Common myeloid progenitor, CD34-positive (primary cell): ENCODE measurements at regions not wholly inside any gene's neighbourhood (a gene's known extent, or its start where the extent isn't known, plus 50 kb on each side); places are given as distances from the start of the nearest gene placed in this dataset.

Experiments
- CTCF ChIA-PET: fragments of 350-600 bp; sonication (Branson Sonifier 250); formaldehyde crosslinking; loops from one replicate; lab custom pipeline; 2021; ENCODE audit warnings: antibody characterized with exemption; lab: Charles Lee
- POLR2A ChIA-PET: fragments of 350-600 bp; sonication (Branson Sonifier 250); formaldehyde crosslinking; loops from one replicate; lab custom pipeline; 2021; ENCODE audit warnings: antibody characterized with exemption; lab: Charles Lee
- DNase-seq, 3 donors: peaks; one replicate each; pipeline versions ENCODE4 v3.0.0 to v3.0.0-alpha.2; 2013
- H3K27ac ChIP-seq, 2 experiments: 1 replicate in 1 of 2; 2 replicates in 1 of 2; pipeline ENCODE4 v1.7.0; 2013; ENCODE audit warnings: inconsistent platforms in 2 of 2, low read length in 2 of 2, mild to moderate bottlenecking in 2 of 2, low read depth in 1 of 2, moderate library complexity in 1 of 2; ENCODE audit not compliant: severe bottlenecking in 2 of 2, insufficient read depth in 1 of 2, poor library complexity in 1 of 2
- H3K27me3 ChIP-seq, 5 experiments: replicated peaks in 2 of 5; 1 replicate in 3 of 5; 2 replicates in 2 of 5; pipeline versions ENCODE4 v1.6.1 to v1.7.0; 2013; ENCODE audit warnings: low read length in 4 of 5, mild to moderate bottlenecking in 2 of 5, moderate library complexity in 2 of 5, inconsistent platforms in 1 of 5; ENCODE audit not compliant: insufficient read depth in 5 of 5, control insufficient read depth in 4 of 5
- H3K36me3 ChIP-seq, 4 experiments: 1 replicate in 2 of 4; 2 replicates in 2 of 4; pipeline versions ENCODE4 v1.6.1 to v1.7.0; 2013; ENCODE audit warnings: low read length in 3 of 4, control low read depth in 1 of 4, mild to moderate bottlenecking in 1 of 4; ENCODE audit not compliant: control insufficient read depth in 4 of 4, insufficient read depth in 4 of 4
- H3K4me1 ChIP-seq, 4 experiments: 1 replicate in 3 of 4; 2 replicates in 1 of 4; pipeline versions ENCODE4 v1.6.1 to v1.7.1; 2013; ENCODE audit warnings: low read length in 3 of 4, mild to moderate bottlenecking in 3 of 4, control low read depth in 1 of 4, inconsistent platforms in 1 of 4, moderate library complexity in 1 of 4; ENCODE audit not compliant: control insufficient read depth in 4 of 4, insufficient read depth in 4 of 4; ENCODE audit errors: control extremely low read depth in 1 of 4
- H3K4me3 ChIP-seq, 7 experiments: 1 replicate in 4 of 7; 2 replicates in 3 of 7; pipeline versions ENCODE4 v1.5.1 to v1.7.0; 2013; ENCODE audit warnings: mild to moderate bottlenecking in 7 of 7, low read length in 6 of 7, moderate library complexity in 6 of 7, inconsistent platforms in 2 of 7, low read depth in 2 of 7, control low read depth in 1 of 7; ENCODE audit not compliant: insufficient read depth in 4 of 7, control insufficient read depth in 1 of 7; ENCODE audit errors: extremely low read depth in 1 of 7
- H3K9me3 ChIP-seq, 5 experiments: 1 replicate in 4 of 5; 2 replicates in 1 of 5; pipeline versions ENCODE4 v1.6.1 to v1.7.1; 2013; ENCODE audit warnings: low read length in 4 of 5, mild to moderate bottlenecking in 2 of 5, inconsistent platforms in 1 of 5, low read depth in 1 of 5, moderate library complexity in 1 of 5; ENCODE audit not compliant: control insufficient read depth in 4 of 5, insufficient read depth in 2 of 5; ENCODE audit errors: control extremely low read depth in 1 of 5
- WGBS: methylation state at CpG from one replicate; pipeline ENCODE4 v1.1.5; 2013; ENCODE audit not compliant: insufficient coverage; 5-methylcytosine and 5-hydroxymethylcytosine counted together

DNA sequence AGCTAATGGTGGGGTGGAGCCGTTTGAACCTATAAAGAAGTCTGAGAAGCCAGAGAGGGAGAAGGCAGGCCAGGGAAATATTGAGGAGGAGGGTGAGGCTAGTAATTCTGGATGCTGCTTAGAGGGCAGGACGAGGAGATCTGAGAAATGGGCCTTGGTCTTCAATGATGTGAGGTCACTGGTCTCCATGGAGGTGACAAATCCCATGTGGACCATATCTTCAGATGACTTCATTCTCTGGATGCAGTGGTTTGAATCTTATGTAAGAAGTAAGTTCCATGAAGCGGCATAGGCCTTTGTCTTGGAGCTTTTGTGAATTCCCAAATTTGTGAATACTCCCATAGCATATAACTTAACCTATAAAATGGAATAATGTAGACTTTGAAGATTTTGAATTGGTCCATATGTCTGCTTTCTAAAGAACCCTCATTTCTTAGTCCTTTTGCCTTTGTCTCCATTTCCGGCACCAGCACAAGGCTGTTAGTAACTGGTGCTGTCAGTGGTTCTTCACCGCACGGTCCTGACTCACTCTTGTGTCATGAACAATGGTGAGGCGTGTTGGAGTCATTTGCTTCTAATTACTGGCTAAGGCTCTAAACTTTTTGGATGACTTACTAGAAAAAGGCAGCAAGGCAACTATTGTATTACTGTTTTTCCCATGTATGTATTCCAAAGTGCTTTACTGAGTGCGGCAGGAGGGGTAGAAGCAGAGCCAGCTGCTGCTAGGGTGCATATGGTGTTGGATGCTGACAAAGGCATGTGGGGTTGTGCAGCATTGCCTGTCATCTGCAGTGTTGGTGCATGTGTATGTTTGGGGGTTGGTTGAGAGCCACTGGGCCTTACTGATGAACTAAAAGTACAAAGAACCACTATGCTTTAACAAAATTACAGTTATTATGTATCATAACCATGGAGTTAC, 279.3 kb upstream of the C2CD4B start:
- no peak overlapping the region for H3K4me3 ChIP-seq
- no peak overlapping the region for H3K27ac ChIP-seq
- DNase-seq, result no peak
- no peaks in the 10 kb centered on the region for H3K36me3 ChIP-seq
- peaks cover 0 to 2% (median 0%) of the 10 kb centered on the region in 5 experiments for H3K27me3 ChIP-seq
- no peaks in the 10 kb centered on the region for H3K9me3 ChIP-seq
- WGBS, result 97% methylated on average over 3 of the region's 8 CpGs
- CTCF ChIA-PET, result no interaction called here
- H3K4me1 ChIP-seq, result no peaks in the 10 kb centered on the region
- POLR2A ChIA-PET, result interaction anchor here (0.6 kb wide), 1 partner anchor 693 kb away, joined by 3 read pairs; no protein-coding TSS in a partner anchor

DNA sequence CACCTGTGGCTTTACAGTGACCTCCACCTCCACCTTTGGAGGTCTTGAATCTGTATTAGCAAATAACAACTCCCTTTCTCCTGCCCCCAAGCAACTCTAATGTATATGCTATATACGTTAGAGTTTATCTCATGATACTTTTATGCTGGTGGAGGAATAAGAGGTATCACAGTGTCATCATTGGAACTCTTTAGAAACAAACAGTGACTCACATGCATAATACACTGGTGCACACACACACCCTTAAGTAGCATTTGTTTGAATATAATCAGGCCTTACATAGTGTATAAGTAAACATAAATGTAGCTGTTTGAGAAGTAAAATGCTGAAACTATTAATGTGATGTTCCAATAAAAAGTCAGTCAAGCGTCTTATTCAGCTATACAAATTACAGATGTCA, 280.2 kb upstream of the C2CD4B start:
- no CpG with 5 or more reads among the region's 2 CpGs for WGBS
- Histone ChIP-seq H3K9me3 (no peaks in the 10 kb centered on the region), H3K4me3 (no peak overlapping the region), H3K36me3 (no peaks in the 10 kb centered on the region), H3K4me1 (no peaks in the 10 kb centered on the region), H3K27ac (no peak overlapping the region), H3K27me3 (peaks cover 0 to 2% (median 0%) of the 10 kb centered on the region in 5 experiments)
- no peak for DNase-seq
- CTCF ChIA-PET, result no interaction called here
- POLR2A ChIA-PET, result interaction anchor here (0.7 kb wide), 1 partner anchor 62 kb away, joined by 3 read pairs; no protein-coding TSS in a partner anchor

GRCh38 chr15:62446984-62447383, 281.9 kb upstream of the C2CD4B start:
- Histone ChIP-seq H3K27ac (no peak overlapping the region), H3K36me3 (no peaks in the 10 kb centered on the region), H3K4me3 (no peak overlapping the region), H3K9me3 (no peaks in the 10 kb centered on the region), H3K27me3 (peaks cover 0 to 2% (median 0%) of the 10 kb centered on the region in 5 experiments), H3K4me1 (no peaks in the 10 kb centered on the region)
- CTCF ChIA-PET, result no interaction called here
- 92% methylated on average over 4 of the region's 5 CpGs for whole genome bisulfite sequencing
- POLR2A ChIA-PET, result no interaction called here
- no peak for DNase-seq

DNA sequence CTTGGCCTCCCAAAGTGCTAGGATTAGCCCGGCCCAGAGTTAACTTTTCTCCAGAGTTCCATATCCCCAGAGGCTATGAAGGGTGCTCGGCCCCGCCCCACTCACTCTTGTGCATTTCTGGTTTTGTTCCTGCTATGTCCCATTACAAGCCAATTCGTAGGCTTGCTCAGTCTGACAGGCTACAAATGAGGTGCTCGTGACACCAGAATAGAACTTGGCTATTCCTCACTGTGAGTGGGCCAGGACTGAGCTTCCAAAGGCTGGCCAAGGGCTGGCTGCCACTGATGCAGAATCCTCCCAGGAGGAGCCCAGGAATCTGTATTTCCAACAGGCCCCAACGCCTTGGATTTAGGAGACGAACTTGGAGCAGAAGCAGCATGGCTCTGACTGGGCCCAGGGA, 282.7 kb upstream of the C2CD4B start:
- Histone ChIP-seq H3K9me3 (no peaks in the 10 kb centered on the region), H3K27ac (no peak overlapping the region), H3K4me1 (no peaks in the 10 kb centered on the region), H3K36me3 (no peaks in the 10 kb centered on the region), H3K4me3 (no peak overlapping the region), H3K27me3 (peaks cover 0 to 2% (median 0%) of the 10 kb centered on the region in 5 experiments)
- ChIA-PET POLR2A (no interaction called here), CTCF (no interaction called here)
- no peak for DNase-seq
- 97% methylated on average over 7 of the region's 7 CpGs for WGBS

- Histone ChIP-seq H3K4me1 (no peaks in the 10 kb centered on the region), H3K9me3 (no peaks in the 10 kb centered on the region), H3K27ac (no peak overlapping the region), H3K36me3 (no peaks in the 10 kb centered on the region), H3K27me3 (peaks cover 0 to 2% (median 0%) of the 10 kb centered on the region in 5 experiments), H3K4me3 (no peak overlapping the region)
- 88% methylated on average over 1 of the region's 1 CpG for WGBS
- ChIA-PET CTCF (no interaction called here), POLR2A (no interaction called here)
- no peak for DNase-seq
Measured at GRCh38 chr15:62449638-62450037, 284.6 kb upstream of the C2CD4B start.

DNA sequence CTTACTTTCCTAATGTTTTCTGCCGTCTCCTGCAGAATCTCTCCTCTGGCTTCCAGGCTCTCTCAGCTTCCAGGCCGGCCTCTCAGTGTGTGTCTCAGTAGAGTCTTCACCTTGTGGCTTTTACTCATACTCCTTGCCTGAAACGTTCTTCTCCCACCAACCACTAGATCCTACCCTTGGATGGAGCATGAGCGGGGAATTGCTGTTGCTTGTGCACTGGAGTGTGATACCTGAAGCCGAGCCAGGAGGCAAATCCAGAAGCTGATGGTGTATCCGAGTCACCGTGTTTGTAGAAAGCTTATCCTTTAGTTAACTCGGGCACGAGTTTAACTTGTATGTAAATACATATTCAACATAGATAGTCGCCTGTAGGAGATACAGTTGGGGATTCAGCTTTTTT, 285.0 kb upstream of the C2CD4B start:
- no peak for DNase-seq
- Histone ChIP-seq H3K4me3 (no peak overlapping the region), H3K27ac (no peak overlapping the region), H3K27me3 (peaks cover 0 to 2% (median 0%) of the 10 kb centered on the region in 5 experiments), H3K9me3 (no peaks in the 10 kb centered on the region), H3K36me3 (no peaks in the 10 kb centered on the region), H3K4me1 (no peaks in the 10 kb centered on the region)
- CTCF ChIA-PET, result interaction anchor here (0.7 kb wide), 1 partner anchor 64 kb away, joined by 4 read pairs; no protein-coding TSS in a partner anchor
- 90% methylated on average over 3 of the region's 10 CpGs for WGBS
- POLR2A ChIA-PET, result no interaction called here

DNA sequence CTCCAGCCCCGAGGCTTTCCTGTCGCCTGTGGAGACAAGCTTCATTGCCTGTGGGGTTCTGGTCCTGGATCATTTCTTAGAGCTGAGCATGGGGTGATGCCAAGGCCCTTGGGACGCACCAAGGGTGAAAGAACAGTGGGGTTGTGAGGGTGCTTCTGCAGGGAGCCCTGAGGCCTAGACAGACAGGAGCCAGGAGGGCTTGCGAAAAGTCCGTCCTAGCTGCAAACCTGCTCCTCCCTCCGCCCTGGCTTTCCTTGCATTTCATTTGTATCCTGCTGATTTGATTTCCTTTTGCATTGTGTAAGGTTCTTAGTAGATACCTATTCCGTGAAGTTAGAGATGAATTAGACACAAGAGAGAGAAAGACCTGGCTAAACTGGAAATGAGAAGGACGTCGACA, 286.9 kb upstream of the C2CD4B start:
- H3K4me1 ChIP-seq, result no peaks in the 10 kb centered on the region
- no peak overlapping the region for H3K4me3 ChIP-seq
- POLR2A ChIA-PET, result no interaction called here
- no peaks in the 10 kb centered on the region for H3K36me3 ChIP-seq
- H3K27me3 ChIP-seq, result peaks cover 0 to 2% (median 0%) of the 10 kb centered on the region in 5 experiments
- H3K27ac ChIP-seq, result no peak overlapping the region
- DNase-seq, result no peak
- WGBS, result 100% methylated on average over 3 of the region's 9 CpGs
- no peaks in the 10 kb centered on the region for H3K9me3 ChIP-seq
- CTCF ChIA-PET, result no interaction called here
